NCI-H146 treated with DMSO at 0.1 percent for 48 hours (cell line): ENCODE measurements at regions not wholly inside any gene's neighbourhood (a gene's known extent, or its start where the extent isn't known, plus 50 kb on each side); places are given as distances from the start of the nearest gene placed in this dataset.

Source experiments
- DNase-seq: peaks from one replicate; lab custom pipeline; 2025; ENCODE audit not compliant: unreplicated experiment; lab: John Stamatoyannopoulos, UW

DNA sequence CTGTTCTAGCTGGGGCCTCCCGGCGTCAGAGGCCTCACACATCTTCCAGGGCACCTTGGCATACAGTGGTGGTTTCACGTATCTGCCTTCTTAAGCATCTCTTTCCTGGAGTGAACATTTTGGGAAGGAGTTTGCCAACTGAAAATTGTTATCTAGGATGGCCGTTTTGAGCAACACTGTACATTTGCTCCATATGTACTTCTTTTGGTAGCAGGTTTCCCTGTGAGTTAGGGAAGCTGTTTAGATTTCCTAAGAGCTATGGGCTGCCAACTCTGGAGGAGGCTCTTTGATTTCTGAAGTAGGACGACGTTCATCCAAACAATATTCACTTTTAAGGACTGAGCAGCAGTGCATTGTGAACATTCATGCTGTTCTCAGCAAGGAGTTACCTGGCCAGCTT is 665.9 kb downstream of the SQOR start:
- DNase-seq = no peak

- no peak for DNase-seq
These were observed 666.5 kb downstream of the SQOR start for GRCh38 chr15:46301291-46301690.

DNA sequence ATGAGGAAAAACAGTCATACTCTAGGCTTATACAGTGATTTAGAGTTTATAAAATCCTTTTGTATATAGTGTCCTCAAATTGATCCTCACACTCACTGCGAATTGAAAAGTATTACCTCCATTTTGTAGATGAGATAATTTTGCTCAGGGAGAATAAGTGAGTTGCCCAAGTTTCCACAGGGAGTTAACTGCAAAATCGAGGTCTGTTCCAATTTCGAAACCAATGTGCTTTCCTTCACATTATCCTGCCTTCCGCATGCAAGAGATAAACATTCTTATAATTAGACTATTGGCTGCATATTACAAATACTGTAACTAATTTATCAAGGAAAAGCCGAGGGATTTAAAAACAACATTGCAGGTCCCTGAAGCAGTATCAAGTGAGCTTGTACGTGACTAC is 667.0 kb downstream of the SQOR start:
- no peak for DNase-seq

DNA sequence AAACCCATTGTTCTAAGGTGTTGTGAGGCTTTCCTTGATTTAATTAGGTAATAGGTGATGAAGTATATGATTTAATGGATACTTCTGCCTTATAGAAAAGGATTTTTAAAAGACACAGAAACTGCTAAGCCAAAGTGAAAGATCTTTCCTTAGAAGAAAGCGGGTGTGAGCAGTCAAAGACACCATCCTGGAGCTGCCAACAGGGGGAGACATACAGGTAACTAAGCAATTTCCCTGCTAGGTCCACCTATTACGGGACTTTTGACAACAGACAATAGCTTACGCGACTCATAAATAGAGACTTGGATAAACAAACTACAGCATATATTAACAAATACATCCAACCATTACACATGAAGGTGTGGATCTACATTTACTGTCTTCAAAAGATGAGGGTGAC is 669.5 kb downstream of the SQOR start:
- no peak for DNase-seq

GRCh38 chr15:46307746-46308145 is 672.9 kb downstream of the SQOR start:
- no peak for DNase-seq

GRCh38 chr15:46309914-46310313 is 675.1 kb downstream of the SQOR start:
- DNase-seq = peak; percentile 15

DNA sequence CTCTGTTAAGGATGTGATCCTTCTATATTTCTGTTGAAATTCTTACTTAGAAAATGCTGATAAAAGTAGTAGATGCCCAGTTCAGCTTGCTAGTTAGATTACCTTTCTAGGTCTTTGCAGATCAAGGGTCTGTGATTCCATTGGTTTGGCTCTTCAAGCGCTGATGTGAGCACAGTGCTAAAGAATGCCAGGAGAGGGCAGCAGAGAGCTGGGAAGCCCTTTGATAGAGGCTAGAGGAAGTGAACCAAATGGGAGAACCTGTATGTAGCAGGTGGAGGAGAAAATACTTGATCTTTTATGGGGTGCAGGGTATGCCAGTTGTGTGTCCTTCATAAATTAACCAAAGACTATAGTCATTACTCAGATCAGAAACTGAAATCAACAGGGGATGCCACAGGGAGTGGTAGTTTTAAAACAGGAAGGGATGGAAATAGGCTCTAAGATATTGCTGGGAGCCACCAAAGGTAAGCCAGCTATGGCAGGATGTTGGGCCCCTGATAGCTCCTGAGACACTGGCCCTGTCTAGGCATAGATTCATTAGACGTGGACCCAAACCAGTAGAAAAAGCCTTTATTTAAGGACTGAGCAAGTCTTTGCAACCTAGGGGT is 677.4 kb downstream of the SQOR start:
- peak; percentile 59 for DNase-seq

GRCh38 chr15:46315434-46315833 is 680.6 kb downstream of the SQOR start:
- no peak for DNase-seq

DNA sequence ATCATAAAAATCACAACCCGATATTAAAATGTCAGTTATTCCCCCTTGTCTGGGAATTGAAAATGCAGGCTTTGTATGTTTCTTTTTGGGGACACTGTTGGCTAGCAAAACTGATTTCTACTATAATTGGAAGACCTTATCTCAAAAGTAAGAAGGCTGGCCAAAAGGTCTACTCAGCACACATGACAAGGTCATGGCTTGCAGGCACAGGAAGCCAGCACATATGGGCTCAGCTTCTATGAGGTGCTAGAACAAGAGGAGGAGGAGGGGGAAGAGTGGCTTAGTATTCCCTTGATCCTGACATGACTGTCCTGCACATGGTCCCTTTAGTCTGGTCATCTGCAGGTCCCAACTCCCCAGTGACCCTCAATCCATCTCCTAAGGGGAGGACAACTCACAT is 681.2 kb downstream of the SQOR start:
- DNase-seq = no peak

DNA sequence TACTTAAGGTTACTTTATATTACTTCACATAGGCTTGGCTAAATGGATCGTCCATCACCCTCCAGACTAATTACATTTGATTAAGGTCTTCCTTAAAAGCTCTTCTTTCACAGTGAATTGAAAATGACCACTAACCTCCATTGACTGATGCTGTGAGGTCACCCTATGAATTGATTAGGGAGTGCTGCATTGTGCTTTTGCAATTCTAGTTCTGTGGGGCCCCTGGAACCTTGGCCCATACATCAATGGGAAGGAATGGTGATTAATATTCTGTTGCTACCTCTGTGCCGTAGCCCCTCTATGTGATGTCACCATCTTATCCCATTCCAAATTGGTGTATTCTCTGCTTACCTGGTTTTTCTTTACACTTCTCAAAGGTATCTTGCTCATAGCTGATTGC is 682.2 kb downstream of the SQOR start:
- peak; percentile 9 for DNase-seq

DNA sequence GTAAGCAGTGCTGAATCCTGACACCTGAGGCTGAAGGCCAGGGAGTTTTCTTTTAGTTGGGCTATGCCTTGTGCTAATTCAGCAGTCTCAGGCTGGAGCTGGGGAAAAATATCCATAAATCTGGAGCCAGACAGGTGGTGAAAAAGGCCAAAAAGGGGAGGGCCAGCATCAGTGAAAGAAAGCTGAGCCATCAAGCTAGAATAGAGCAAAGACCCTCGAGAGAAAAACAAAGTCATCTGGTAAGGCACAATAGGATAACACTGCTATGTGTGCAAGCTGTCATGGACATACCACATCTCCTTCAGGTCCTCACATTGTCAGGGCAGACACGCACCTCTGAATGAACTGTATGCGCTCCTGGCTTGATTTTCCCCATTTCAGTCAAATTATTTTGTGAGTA is 687.9 kb downstream of the SQOR start:
- no peak for DNase-seq

DNA sequence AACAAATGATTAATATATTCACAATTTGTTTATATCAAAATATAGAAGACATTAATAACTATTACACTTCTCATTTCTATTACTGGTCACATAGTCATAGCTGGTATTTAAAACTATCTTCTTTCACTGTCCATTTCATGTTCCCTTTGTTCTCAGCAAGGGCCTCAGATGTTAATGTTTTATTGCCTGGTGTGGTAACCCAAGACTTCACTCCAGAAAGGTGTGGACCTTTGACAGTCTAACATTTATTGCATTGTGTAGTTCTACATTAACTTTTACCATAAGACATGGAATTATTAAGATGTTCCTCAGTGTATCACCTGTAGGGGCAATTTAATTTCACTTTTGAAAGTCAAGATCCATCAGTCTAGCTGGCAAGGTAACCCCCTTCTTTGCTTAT is 691.3 kb downstream of the SQOR start:
- no peak for DNase-seq

DNA sequence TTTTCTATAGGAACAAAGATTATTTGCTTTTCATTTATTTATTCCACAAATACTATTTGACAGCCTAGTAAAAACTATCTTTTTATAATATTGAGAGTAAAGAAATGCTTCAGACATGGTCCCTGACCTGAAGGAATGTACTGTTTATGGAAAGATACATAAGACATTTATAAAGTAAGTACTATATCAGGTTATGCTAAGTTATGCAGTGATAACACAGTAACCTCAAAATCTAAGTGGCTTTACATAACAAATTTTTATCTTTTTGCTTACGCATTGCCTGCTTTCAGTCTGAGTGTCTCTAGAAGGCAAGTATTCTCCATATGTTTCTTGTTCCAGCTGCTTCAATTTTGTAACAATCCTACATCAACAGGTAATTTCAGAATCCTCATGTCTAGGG is 694.0 kb downstream of the SQOR start:
- DNase-seq = no peak

DNA sequence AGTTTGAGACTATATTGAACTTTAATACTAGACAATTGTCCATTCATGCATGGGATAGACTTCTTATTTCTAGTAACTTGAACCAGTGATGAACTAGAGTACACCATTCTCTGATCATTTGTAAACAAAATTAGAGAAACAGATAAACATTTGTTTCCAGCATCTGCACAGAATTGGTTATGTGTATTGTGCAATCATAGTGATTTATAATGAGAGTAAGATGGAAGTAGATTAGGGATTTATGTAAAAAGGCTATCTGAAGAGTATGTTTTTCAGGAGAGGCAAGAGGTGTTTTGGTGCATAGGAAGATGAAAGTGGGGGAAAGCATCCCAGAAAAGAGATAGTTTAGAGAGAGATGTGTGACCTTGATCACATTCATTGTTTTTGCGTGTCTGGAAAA is 695.0 kb downstream of the SQOR start:
- no peak for DNase-seq

DNA sequence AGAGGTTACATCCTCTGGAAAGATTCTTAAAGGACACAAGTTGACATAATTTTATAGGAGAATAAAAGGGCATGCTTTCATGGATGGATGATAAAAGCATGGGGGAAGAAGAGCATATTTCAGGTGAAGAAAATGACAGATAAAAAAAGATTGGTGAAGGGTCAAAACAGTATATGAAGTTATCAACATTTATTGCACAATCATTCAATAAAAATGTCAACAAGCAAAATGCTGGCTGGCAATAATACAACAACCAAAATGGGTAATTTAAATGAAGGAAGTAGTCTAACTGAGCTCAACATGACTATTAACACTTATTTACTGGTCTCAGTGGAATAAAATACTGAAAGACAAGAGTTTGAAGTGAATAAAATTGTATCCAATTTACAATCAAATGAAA is 696.7 kb downstream of the SQOR start:
- DNase-seq = no peak

DNA sequence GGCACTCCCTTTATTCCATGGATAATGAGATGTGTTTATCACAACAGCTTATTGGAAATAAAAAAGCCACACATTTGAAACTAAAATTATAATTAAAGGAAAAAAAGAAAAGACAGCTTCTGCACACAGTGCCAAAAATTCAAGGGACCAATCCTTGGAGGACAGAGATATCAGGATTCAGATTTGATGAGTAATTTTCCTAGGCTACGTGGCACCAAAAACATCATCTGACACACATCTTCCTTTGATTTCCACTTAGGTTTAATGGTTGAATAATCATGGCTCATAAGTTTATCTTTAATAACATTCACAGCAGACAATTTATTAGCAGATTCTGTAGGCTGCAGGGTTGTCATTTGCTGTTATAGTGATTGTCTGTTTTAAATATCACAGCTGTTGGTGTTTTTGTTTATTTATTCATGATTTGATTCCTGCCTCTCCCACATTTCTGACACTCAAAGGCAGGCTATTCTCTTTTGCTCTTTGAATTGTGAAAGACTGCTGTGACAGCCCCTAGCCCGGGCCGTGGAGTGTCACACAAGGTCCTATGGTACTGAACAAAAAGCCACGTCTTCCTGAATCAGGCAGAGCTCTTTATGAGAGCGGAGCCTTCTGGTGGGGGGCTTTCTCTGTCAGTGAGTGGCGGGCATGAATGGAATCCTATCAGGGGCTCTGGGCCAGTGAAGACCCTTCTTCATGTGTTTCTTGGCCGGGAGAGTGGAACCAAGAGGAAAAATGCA is 708.5 kb downstream of the SQOR start:
- DNase-seq = no peak

GRCh38 chr15:46344115-46344724 is 709.4 kb downstream of the SQOR start:
- no peak for DNase-seq

DNA sequence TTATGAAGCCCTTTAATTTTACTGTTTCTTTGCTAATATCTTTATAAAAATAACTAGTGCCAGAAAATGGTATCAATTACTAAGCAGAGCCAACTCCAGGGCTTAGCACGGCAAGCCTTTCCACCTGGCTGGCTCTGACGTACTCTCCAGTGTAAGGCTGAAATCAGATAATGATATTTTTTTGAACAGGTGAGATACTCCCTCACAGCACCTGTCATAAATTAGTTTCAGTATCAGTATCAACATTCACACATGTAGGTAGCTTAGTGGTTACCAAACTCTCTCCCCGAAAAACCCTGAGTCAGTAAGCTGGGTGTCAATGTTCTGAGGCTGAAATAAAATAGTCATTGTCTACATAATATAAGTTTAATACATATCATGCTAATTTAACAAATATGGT is 710.1 kb downstream of the SQOR start:
- DNase-seq = peak; percentile 26

GRCh38 chr15:46354443-46354842 is 719.6 kb downstream of the SQOR start:
- DNase-seq = no peak

DNA sequence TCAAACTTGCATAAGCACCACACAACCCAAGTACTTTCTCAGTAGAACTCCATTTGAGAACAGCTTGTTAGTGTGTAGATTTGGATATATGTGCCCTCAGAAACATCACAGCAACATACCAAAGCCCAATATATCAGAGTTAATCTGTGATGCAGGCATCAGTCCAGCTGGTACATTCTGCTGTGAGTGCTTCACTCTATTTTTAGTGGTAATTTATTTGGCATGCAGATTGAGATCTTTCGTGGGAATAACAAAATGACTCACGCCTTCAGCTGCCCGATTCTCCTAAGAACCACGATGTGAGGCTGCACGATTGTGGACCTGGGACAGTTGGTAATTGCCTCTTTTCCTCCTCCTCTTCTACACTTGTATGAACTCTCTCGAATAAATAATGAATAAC is 730.7 kb downstream of the SQOR start:
- no peak for DNase-seq

DNA sequence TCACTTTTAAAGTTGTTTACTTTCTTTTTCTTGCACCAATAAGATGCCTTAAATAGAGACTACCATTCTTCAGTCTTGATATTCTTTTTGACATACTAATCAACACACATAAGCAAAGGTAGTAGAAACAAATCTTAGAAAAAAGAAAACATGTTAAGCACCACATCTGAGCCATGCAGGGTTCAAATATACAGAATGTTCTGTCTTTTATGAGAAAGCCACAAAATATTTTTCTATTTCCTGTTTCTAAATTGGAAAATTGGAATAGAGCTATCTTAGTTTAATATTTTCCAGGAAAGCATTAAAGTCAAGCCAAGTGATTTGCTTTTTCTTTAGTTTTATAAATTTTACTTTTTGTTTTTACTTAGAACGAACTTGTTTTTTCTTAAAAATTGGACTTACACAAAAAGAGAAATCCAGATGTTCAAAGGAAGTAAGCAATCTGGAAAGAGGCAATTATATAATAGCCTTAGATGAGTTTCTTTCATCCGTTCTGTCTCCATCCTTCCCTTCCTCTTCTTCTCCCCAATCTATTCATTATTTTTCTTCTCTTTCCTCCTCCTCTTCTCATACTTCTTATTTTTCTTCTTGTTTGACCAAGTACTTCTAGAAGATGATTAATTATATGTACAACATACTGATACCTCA is 731.7 kb downstream of the SQOR start:
- no peak for DNase-seq

GRCh38 chr15:46383978-46384377 is 749.1 kb downstream of the SQOR start:
- DNase-seq = no peak
